ENCODE measurements at regions not wholly inside any gene's neighbourhood (a gene's known extent, or its start where the extent isn't known, plus 50 kb on each side); places are given as distances from the start of the nearest gene placed in this dataset.
"Not testable (repeated sequence)": the region's sequence is repeated elsewhere in the genome, so short reads cannot be mapped to it uniquely, and the experiment has no call there.

DNA sequence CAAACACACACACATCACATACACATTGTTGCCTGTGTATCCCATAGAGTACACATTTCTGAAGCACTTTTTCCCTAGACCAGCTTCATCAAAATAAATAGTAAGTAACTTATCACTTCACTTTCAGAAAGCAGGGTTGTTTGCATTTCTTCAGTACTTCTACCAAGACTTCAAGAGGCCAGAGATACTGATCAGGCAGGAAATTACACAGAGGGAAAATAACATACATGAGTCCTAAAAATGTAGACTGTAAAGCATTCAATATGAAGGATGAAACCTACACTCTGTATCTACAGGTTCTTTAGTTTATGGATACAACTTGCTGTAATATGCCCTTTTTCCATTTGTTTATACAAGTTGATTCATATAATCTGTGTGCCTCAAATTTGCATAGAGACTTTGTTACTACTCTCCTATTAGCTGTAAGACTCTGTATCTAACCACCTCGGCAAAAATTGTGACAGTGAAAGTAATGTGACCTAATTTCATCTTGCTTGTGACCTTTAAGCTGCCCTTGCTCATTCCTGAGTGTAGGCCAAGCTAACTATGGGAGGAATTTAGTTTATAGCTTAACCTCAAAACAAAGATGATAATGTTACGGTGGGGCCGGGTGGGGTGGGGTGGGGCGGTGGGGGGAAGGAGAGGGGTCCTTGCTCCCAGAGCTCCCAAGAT is 228.9 kb upstream of the SPOPL start:
- Mint-ChIP-seq H3K4me1 (peaks cover 4% of the 10 kb centered on the region), H3K27me3 (peaks cover 2% of the 10 kb centered on the region), H3K4me3 (no peak overlapping the region), H3K36me3 (ENCODE audit: low read depth) (no peaks in the 10 kb centered on the region), H3K9me3 (no peaks in the 10 kb centered on the region), H3K27ac (no peak overlapping the region)
- ATAC-seq = peak; percentile 36
- DNase-seq = no peak

DNA sequence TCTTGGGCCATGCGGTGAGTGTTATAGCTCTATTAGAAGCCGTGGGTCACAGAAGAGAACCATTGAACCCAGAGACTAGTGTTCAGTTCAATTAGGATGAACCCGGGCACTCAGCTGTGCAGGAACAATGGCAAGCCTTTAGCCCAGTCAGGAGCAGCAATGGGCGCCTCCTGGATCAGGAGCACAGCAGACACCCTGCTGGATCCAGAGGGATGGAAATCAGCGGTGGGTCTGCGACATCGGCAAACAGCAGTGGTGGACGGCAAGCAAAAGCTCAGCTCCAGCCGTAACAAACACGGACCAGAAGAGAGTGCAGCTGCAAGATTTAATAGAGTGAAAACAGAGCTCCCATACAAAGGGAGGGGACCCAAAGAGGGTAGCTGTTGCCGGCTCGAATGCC is 228.3 kb upstream of the SPOPL start:
- H3K4me3 Mint-ChIP-seq = not testable (repeated sequence)

DNA sequence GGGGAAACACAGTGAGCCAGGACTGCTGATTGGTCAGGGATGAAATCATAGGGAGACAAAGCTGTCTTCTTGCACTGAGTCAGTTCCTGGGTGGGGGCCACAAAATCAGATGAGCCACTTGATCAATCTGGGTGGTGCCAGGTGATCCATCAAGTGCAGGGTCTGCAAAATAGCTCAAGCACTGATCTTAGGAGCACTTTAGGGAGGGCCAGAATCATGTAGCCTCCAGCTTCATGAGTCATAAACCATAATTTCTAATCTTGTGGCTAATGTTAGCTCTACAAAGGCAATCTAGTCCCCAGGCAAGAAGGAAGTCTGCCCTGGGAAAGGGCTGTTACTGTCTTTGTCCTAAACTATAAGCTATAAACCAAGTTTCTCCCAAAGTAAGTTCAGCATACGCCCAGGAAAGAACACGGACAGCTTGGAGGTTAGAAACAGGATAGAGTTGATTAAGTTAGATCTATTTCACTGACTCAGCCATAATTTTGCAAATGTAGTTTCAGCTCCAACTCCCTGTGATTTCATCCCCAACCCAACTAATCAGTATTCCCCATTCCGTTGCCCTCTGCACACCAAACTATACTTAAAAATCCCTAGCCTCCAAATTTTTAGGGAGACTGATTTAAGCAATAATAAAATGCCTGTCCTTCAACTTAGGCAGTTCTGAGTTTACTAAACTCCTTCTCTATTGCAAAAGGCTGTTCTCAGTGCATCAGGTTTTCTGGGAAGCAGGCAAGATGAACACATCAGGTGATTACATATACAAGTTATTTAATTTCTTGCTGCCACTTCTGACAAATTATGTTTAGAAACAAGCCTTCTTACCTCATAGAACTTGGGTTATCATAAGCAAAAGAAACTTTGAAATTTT is 226.9 kb upstream of the SPOPL start:
- H3K9me3 Mint-ChIP-seq = no peaks in the 10 kb centered on the region
- ATAC-seq = no peak
- no peaks in the 10 kb centered on the region for H3K36me3 Mint-ChIP-seq (ENCODE audit: low read depth)
- DNase-seq = no peak
- peaks cover 2% of the 10 kb centered on the region for H3K27me3 Mint-ChIP-seq
- H3K4me3 Mint-ChIP-seq = no peak overlapping the region
- no peaks in the 10 kb centered on the region for H3K4me1 Mint-ChIP-seq
- H3K27ac Mint-ChIP-seq = no peak overlapping the region

More for the DNA sequence above, 228.3 kb upstream of the SPOPL start:
- not testable (repeated sequence) for H3K4me1 Mint-ChIP-seq; H3K27ac Mint-ChIP-seq; H3K27me3 Mint-ChIP-seq; H3K36me3 Mint-ChIP-seq (ENCODE audit: low read depth); ATAC-seq; H3K9me3 Mint-ChIP-seq; DNase-seq

DNA sequence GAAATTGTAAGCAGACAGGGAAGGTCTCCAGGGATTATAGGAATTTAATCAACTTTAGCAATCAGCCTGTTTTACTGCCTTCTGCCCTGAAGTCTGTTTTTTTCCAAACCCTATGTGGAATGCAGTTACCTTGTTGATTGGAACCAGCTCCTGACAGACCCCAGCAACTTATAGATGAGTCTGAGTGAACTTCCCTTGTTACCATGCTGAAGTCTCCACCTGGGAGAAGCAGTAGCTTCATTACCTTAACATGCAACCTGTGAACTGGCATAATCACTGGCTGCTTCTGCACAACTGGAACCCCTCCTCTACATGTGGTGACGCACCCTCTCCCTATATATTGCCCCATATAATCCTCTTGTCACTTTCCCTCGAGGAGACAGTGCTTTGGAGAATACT is 226.3 kb upstream of the SPOPL start:
- Mint-ChIP-seq H3K4me3 (no peak overlapping the region), H3K36me3 (ENCODE audit: low read depth) (no peaks in the 10 kb centered on the region), H3K4me1 (no peaks in the 10 kb centered on the region), H3K27me3 (peaks cover 2% of the 10 kb centered on the region), H3K27ac (no peak overlapping the region), H3K9me3 (no peaks in the 10 kb centered on the region)
- DNase-seq (no peak), ATAC-seq (no peak)

DNA sequence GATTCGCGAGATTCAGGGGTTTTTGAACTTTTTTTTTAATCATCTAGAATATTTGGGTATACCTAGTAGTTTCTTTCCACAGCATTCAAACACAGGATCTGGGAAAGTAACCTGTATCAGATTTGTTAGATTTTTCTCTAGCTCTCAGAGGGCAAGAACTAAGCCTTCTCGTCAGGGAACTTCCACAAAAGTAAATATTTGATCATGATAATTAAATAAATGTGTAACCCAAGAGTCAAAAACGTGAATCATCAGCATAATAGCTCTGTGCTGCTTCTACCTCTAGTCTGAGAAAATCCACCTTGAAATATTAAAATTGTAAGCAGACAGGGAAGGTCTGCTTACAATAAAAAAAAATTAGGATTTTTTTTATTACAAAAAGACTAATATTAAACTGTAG is 225.7 kb upstream of the SPOPL start:
- ATAC-seq (no peak), DNase-seq (no peak)
- no peak overlapping the region for H3K4me3 Mint-ChIP-seq
- H3K27ac Mint-ChIP-seq = no peak overlapping the region
- H3K27me3 Mint-ChIP-seq = peaks cover 2% of the 10 kb centered on the region
- H3K9me3 Mint-ChIP-seq = no peaks in the 10 kb centered on the region
- H3K4me1 Mint-ChIP-seq = no peaks in the 10 kb centered on the region
- no peaks in the 10 kb centered on the region for H3K36me3 Mint-ChIP-seq (ENCODE audit: low read depth)

DNA sequence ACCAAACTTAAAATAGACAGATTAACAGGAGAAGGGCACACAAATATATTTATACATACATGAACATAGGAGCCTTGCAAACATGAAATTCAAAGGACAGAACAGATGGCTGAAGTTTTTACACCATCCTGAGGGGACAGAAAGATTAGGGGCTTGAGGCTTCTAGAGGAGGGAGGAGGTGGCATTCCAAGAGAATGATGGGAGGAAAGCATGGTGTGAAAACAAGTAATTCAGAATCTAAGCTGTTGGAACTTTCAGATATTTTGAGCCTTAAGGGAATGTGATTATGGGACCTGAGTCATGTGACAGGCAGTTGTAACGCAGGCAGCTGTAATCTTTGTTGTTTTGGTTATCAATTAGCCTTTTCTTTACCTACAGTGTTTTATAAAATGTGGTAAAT is 225.2 kb upstream of the SPOPL start:
- DNase-seq (no peak), ATAC-seq (no peak)
- Mint-ChIP-seq H3K36me3 (ENCODE audit: low read depth) (no peaks in the 10 kb centered on the region), H3K9me3 (no peaks in the 10 kb centered on the region), H3K4me1 (no peaks in the 10 kb centered on the region), H3K4me3 (no peak overlapping the region), H3K27ac (no peak overlapping the region), H3K27me3 (peaks cover 2% of the 10 kb centered on the region)

DNA sequence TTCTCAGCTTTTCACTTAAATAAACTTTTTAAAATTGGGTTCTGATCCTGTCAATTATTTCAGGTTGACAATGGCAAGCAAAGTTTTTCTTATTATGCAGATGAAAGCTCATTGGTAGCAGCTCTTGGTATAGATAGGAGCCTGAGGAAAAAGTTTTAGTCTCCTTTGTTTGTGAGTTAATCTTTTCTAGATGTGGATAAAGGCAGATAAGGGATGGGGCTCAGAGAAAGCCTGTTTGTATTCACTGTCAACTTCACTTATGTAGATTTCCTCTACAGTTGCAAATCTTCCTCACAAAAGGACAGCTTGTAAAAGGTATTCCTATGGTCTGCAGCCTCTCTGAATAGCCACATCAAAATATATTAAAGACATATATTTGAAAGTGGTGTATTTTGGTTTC is 224.5 kb upstream of the SPOPL start:
- no peak overlapping the region for H3K4me3 Mint-ChIP-seq
- H3K27me3 Mint-ChIP-seq = peaks cover 2% of the 10 kb centered on the region
- no peak overlapping the region for H3K27ac Mint-ChIP-seq
- no peaks in the 10 kb centered on the region for H3K9me3 Mint-ChIP-seq
- no peaks in the 10 kb centered on the region for H3K36me3 Mint-ChIP-seq (ENCODE audit: low read depth)
- DNase-seq (no peak), ATAC-seq (no peak)
- no peaks in the 10 kb centered on the region for H3K4me1 Mint-ChIP-seq

DNA sequence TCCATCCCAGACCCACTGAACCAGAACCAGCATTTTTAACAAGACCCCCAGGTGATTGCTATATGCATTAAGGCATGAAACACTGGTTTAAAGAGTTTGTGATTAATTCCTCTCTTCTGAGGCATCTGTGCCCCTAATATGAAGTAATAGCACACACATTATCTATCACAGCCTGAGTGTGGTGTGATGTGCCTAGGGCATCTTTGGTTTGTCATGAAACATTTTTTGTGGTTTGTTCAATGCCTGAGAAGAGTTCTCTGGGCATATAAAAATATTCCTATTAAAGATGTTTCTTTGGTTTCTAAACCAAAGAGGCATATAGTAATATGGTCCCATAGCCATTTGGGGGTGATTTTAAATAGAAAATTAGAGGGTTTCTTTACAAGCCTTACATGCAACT is 221.7 kb upstream of the SPOPL start:
- Mint-ChIP-seq H3K4me1 (no peaks in the 10 kb centered on the region), H3K27me3 (peaks cover 2% of the 10 kb centered on the region), H3K36me3 (ENCODE audit: low read depth) (no peaks in the 10 kb centered on the region), H3K27ac (no peak overlapping the region), H3K4me3 (no peak overlapping the region), H3K9me3 (peaks cover 3% of the 10 kb centered on the region)
- ATAC-seq (no peak), DNase-seq (no peak)

DNA sequence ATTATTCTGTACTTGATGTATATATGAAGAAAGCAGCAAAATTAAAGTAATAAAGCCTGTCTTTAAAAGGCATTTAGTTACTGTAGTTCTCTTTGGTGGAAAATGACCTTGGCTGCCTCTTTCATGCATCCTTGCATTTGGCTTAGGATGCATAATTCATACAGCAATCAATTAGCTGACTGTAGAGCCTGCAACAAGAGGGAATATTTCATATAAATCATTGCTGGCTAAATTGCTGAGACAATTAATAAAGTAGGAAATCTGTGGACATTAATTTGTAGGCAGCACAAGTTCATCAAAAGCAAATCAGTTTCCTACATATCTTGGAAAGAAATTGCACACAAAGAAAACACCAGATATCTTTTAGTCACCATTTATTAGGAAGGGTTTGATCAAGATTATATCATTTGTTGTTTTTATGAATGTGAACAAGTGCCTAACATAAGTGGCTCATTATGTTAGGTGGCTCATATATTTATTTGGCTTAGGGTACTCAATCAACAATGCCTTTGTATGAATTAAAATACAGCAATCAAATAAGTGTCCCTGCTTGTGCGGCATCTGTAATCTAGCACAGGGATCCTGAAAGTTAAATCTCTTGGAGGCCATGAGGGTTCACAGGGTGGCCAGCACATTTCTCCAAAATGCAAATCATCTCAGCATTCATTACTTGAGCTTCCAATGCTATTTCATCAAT is 220.4 kb upstream of the SPOPL start:
- Mint-ChIP-seq H3K9me3 (peaks cover 11% of the 10 kb centered on the region), H3K4me1 (no peaks in the 10 kb centered on the region), H3K4me3 (no peak overlapping the region), H3K27me3 (no peaks in the 10 kb centered on the region), H3K36me3 (ENCODE audit: low read depth) (no peaks in the 10 kb centered on the region), H3K27ac (no peak overlapping the region)
- ATAC-seq (no peak), DNase-seq (no peak)

DNA sequence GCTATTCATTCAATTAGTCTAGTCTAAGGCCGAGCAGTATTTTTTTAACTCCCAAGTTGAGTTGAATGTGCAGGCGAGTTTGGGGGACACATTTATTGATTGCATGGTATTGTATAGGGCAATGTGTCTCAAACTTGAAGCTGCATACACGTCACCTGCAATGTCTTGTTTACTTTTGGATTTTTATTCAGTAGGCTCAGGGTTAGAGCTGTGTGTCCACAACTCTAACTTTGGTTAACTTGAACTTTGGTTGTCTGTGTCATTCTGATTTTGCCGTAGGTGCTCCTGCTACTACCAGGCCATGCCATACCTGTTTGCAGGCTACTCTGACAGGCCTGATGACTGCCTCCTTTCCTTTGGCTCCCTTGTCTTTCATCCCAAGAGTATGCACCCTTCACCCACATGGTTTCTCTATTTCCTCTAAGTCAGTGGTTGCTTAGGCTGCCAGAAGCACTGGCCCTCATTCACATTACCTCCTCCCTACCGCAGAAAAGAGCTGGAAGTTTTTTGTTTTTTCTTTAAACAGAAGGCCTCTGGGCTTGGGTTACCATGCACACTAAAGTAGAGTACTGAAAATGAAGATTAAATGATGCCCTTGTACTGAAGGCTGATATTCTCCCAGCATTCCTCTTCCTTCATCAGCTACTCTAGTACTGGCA is 219.4 kb upstream of the SPOPL start:
- ATAC-seq = no peak

DNA sequence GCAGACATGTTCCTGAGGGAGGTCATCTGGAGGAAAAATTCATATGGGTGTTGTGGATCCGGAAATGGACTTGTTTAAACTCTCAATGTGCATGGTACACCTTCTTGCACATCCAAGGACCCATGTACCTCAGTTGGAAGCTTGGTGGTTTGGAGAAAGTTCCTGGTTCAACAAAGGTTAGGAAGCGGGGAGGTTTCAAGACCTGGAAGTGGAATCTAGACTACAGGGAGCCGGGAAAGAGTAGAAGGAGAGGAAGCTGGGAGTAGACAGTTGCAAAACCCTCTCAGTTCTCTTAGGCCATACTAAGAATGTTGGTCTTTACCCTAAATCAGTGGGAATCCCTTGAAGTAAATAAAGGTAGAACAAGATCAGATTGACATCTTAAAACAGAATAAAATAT is 209.8 kb upstream of the SPOPL start:
- Mint-ChIP-seq H3K27me3 (no peaks in the 10 kb centered on the region), H3K9me3 (peaks cover 11% of the 10 kb centered on the region), H3K4me3 (no peak overlapping the region), H3K27ac (no peak overlapping the region), H3K36me3 (ENCODE audit: low read depth) (no peaks in the 10 kb centered on the region), H3K4me1 (no peaks in the 10 kb centered on the region)
- no peak for ATAC-seq
- DNase-seq = no peak

More for the DNA sequence above, 219.4 kb upstream of the SPOPL start:
- Mint-ChIP-seq H3K27ac (no peak overlapping the region), H3K27me3 (no peaks in the 10 kb centered on the region), H3K9me3 (peaks cover 16% of the 10 kb centered on the region), H3K4me3 (no peak overlapping the region), H3K4me1 (no peaks in the 10 kb centered on the region), H3K36me3 (ENCODE audit: low read depth) (no peaks in the 10 kb centered on the region)
- DNase-seq = no peak

DNA sequence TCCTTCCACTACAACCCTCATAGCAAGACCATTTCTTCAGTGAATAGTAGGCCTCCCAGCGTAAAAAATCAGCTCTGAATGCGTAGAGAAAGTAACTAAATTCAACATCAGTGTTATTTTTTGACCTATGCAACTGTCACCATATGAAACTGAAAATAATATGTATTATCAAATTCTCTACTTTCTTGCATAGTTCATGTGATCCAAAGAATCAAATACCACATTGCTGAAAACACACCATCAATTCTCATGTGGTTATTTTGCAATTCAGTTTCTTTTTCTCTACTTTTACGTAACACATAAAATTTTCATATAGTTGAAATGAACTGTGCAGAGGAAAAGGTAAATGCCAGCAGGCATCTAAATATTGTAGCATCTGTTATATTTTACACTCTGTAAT is 208.5 kb upstream of the SPOPL start:
- no peaks in the 10 kb centered on the region for H3K27me3 Mint-ChIP-seq
- DNase-seq (no peak), ATAC-seq (no peak)
- H3K4me3 Mint-ChIP-seq = no peak overlapping the region
- H3K27ac Mint-ChIP-seq = no peak overlapping the region
- no peaks in the 10 kb centered on the region for H3K4me1 Mint-ChIP-seq
- no peaks in the 10 kb centered on the region for H3K36me3 Mint-ChIP-seq (ENCODE audit: low read depth)
- H3K9me3 Mint-ChIP-seq = peaks cover 4% of the 10 kb centered on the region

DNA sequence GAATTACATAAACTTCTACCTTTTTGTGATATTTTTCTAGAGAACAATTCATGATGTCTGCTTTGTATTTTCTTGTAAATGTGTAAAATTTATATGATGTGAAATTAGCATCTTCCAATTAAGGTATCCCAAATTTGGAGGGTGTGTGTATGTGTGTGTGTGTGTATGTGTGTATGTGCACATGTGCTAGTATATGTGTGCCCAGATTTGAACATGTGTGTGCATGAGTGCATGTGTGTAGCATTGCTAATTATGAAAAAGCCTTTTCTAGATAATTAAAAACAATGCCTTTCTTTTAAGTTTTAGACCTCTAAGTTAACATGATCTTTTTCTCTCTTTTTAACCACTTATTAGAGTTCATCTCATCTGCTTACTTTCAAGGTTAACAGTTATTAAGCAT is 208.0 kb upstream of the SPOPL start:
- ATAC-seq = no peak
- peaks cover 3% of the 10 kb centered on the region for H3K9me3 Mint-ChIP-seq
- H3K36me3 Mint-ChIP-seq (ENCODE audit: low read depth) = no peaks in the 10 kb centered on the region
- no peaks in the 10 kb centered on the region for H3K27me3 Mint-ChIP-seq
- H3K4me1 Mint-ChIP-seq = no peaks in the 10 kb centered on the region
- no peak overlapping the region for H3K27ac Mint-ChIP-seq
- no peak overlapping the region for H3K4me3 Mint-ChIP-seq
- no peak for DNase-seq

DNA sequence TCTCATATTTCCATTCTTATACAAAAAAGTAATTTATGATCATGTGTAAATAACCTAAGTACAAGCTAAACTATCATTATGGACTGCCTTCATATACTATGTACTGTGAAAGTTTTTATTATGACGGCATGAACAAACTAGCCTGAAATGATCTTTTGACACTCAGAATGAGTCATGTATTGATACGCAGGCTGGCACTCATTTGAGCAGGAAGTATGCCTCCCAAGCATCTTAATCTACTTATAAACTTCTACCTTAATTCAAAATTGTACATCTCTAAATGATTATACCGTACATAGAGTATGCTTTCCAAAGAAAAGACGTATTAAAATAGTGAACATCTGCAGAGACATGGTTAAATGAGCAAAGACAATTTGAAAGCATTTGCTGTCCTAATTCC is 207.1 kb upstream of the SPOPL start:
- Mint-ChIP-seq H3K4me1 (no peaks in the 10 kb centered on the region), H3K4me3 (no peak overlapping the region), H3K27me3 (no peaks in the 10 kb centered on the region), H3K36me3 (ENCODE audit: low read depth) (no peaks in the 10 kb centered on the region), H3K9me3 (peaks cover 3% of the 10 kb centered on the region), H3K27ac (no peak overlapping the region)
- ATAC-seq (no peak), DNase-seq (no peak)
